ENCODE measurements at regions not wholly inside any gene's neighbourhood (a gene's known extent, or its start where the extent isn't known, plus 50 kb on each side); places are given as distances from the start of the nearest gene placed in this dataset.
"Not testable (repeated sequence)": the region's sequence is repeated elsewhere in the genome, so short reads cannot be mapped to it uniquely, and the experiment has no call there.

DNA sequence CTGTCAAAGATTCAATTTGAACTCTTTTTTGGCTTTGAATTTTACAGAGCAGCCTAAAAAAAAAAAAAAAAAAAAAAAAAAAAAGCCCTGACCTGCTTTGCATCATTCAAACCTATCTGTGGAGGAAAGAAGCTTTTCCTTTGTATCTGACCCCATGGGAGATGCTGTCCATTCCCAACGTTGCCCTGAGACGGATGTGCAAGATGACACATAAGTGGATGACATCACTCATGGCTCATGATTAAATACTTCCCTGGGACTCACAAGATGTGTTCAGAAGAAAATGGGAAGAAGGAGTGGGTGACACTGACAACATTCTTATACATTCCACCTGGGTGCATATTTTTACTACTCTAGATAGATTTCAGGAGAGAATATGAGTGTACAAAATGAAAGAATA, 245.7 kb upstream of the ELAVL2 start:
- H3K27ac ChIP-seq = no peak overlapping the region
- no peaks in the 10 kb centered on the region for H3K4me1 ChIP-seq
- no peaks in the 10 kb centered on the region for H3K27me3 ChIP-seq
- H3K4me3 ChIP-seq = no peak overlapping the region
- no peak for TF ChIP-seq POLR2A (IDR thresholded peaks at IDR 0.05)
- TF ChIP-seq, protein P1, sequence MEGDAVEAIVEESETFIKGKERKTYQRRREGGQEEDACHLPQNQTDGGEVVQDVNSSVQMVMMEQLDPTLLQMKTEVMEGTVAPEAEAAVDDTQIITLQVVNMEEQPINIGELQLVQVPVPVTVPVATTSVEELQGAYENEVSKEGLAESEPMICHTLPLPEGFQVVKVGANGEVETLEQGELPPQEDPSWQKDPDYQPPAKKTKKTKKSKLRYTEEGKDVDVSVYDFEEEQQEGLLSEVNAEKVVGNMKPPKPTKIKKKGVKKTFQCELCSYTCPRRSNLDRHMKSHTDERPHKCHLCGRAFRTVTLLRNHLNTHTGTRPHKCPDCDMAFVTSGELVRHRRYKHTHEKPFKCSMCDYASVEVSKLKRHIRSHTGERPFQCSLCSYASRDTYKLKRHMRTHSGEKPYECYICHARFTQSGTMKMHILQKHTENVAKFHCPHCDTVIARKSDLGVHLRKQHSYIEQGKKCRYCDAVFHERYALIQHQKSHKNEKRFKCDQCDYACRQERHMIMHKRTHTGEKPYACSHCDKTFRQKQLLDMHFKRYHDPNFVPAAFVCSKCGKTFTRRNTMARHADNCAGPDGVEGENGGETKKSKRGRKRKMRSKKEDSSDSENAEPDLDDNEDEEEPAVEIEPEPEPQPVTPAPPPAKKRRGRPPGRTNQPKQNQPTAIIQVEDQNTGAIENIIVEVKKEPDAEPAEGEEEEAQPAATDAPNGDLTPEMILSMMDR (IDR thresholded peaks at IDR 0.05) = no peak
- 17 to 28% (median 20%) methylated on average over 2 of the region's 2 CpGs for WGBS, 4 donors
- DNase-seq (no peak), ATAC-seq (no peak)
- intact Hi-C loops (cut with DNase I) = no loop called here
- no peaks in the 10 kb centered on the region for H3K9me3 ChIP-seq
- no peaks in the 10 kb centered on the region for H3K36me3 ChIP-seq

DNA sequence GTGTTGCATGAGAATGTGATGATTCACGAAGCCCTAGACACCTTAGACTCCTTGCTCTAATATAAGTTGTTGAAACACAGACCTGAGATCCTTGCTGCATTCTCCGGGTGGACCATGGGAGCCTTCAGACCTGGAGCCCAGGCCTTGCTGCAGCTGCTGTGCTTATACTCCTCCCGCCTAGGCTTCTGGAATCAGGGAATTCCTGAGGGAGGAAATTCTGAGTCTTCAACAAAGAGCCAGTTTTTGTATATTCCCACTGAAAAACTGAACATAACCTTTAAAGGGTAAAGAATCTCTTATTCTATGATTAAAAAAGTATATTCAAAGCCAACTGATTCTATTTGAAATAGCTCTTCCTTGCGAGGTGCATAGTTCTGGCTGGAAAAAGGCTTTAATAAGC, 245.1 kb upstream of the ELAVL2 start:
- ATAC-seq (no peak), DNase-seq (no peak)
- 46 to 59% (median 54%) methylated on average over 4 of the region's 4 CpGs for WGBS, 4 donors
- no peak overlapping the region for H3K27ac ChIP-seq
- H3K9me3 ChIP-seq = no peaks in the 10 kb centered on the region
- no peaks in the 10 kb centered on the region for H3K4me1 ChIP-seq
- TF ChIP-seq POLR2A (IDR thresholded peaks at IDR 0.05) = no peak
- TF ChIP-seq, protein P1 (IDR thresholded peaks at IDR 0.05) = no peak
- no peak overlapping the region for H3K4me3 ChIP-seq
- no peaks in the 10 kb centered on the region for H3K27me3 ChIP-seq
- H3K36me3 ChIP-seq = no peaks in the 10 kb centered on the region
- intact Hi-C loops (cut with DNase I) = no loop called here

DNA sequence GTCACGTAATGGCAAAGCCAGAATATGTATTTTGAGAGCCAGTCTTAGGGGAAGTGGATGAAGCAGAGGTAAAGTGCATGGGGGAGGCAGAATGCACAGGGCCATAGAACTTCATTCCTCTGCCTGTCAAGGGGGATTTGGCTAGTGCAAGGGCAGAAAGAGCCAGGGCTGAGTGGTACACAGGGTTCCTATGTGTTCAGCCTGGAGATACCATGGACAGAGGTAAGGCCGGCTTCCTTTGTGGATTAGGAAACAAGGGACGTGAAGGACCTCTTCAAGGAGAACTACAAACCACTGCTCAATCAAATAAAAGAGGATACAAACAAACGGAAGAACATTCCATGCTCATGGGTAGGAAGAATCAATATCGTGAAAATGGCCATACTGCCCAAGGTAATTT, 241.1 kb upstream of the ELAVL2 start:
- WGBS, 4 donors = 58 to 70% (median 66%) methylated on average over 4 to 5 of the region's 5 CpGs
- intact Hi-C loops (cut with DNase I) = not testable (repeated sequence)

DNA sequence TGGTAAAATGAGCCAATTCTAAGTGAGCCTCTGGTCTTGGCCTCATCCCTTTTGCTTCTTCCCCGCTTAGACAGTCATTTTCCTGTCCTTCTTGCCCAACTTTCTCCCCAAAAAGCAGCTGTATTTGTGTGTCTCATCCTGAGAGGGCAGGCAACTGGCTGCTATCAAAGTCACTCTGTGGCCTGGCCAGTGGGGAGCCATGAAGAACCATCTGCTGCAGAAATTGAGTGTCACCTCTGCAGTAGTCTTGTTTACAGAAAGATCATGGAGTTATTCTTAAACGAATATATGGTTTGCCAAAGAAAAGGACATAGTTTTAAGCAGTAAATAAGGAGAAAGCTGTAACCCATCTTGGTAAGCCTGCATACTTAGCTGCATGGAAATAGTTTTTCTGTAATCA, 233.6 kb upstream of the ELAVL2 start:
- Histone ChIP-seq H3K4me1 (no peaks in the 10 kb centered on the region), H3K4me3 (no peak overlapping the region), H3K9me3 (peaks cover 0 to 15% (median 0%) of the 10 kb centered on the region in 12 donors), H3K27me3 (no peaks in the 10 kb centered on the region), H3K36me3 (no peaks in the 10 kb centered on the region), H3K27ac (no peak overlapping the region)
- no peak for ATAC-seq
- intact Hi-C loops (cut with DNase I) = no loop called here
- DNase-seq = no peak
- TF ChIP-seq, protein P1 (IDR thresholded peaks at IDR 0.05) = no peak
- no peak for TF ChIP-seq POLR2A (IDR thresholded peaks at IDR 0.05)
- WGBS, 4 donors = 39 to 57% (median 42%) methylated on average over 2 of the region's 2 CpGs

More for the DNA sequence above, 241.1 kb upstream of the ELAVL2 start:
- not testable (repeated sequence) for H3K36me3 ChIP-seq, DNase-seq, H3K4me1 ChIP-seq, H3K4me3 ChIP-seq, H3K27me3 ChIP-seq, H3K27ac ChIP-seq, ATAC-seq, H3K9me3 ChIP-seq

DNA sequence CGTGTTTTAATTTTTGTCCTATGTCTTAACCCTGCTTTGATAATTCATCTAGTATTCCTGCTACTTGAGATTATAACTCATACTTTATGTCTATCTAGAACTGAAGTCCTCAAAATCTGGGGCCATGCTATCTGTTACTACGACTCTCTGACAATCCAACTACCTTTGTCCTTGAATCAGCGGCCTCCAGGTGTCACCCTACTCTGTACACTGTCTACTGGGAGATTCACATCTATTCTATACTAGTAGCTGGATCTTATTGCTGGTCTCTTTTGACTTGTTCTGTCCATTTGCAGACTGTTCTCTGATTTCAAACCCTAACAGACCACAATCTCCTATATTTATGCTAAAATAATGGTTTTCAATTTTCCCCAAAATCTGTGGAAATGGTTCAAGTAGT, 225.5 kb upstream of the ELAVL2 start:
- Histone ChIP-seq H3K36me3 (no peaks in the 10 kb centered on the region), H3K27ac (no peak overlapping the region), H3K27me3 (no peaks in the 10 kb centered on the region), H3K4me3 (no peak overlapping the region), H3K9me3 (peaks cover 0 to 18% (median 0%) of the 10 kb centered on the region in 12 donors), H3K4me1 (no peaks in the 10 kb centered on the region)
- 58 to 72% (median 65%) methylated on average over 3 of the region's 3 CpGs for WGBS, 4 donors
- intact Hi-C loops (cut with DNase I) = no loop called here
- ATAC-seq (no peak), DNase-seq (no peak)
- TF ChIP-seq, protein P1 (IDR thresholded peaks at IDR 0.05) = no peak

DNA sequence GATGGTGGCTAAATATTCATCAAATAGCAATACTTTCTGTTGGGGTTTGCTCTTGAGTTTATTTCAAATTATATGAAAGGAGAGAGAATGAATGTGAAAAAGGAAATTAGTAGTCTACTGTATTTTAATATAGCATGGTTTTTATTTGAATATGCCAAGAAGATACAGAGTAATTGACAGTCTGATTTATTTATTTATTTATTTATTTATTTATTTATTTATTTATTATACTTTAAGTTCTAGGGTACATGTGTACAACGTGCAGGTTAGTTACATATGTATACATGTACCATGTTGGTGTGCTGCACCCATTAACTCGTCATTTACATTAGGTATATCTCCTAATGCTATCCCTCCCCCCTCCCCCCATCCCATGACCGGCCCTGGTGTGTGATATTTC, 224.2 kb upstream of the ELAVL2 start:
- H3K27ac ChIP-seq; H3K4me1 ChIP-seq; H3K27me3 ChIP-seq; ATAC-seq; H3K4me3 ChIP-seq; intact Hi-C loops (cut with DNase I); DNase-seq; H3K36me3 ChIP-seq: not testable (repeated sequence)
- WGBS, 4 donors = 69 to 82% (median 76%) methylated on average over 3 of the region's 3 CpGs
- peaks cover 0 to 15% (median 0%) of the 10 kb centered on the region in 12 donors for H3K9me3 ChIP-seq
